ACC112 (cell line): ENCODE measurements at regions not wholly inside any gene's neighbourhood (a gene's known extent, or its start where the extent isn't known, plus 50 kb on each side); places are given as distances from the start of the nearest gene placed in this dataset.

Experiments used
- H2AFZ ChIP-seq: fragments of 200-600 bp; sonication (generic); one replicate; pipeline ENCODE4 v1.6.0; 2017; ENCODE audit warnings: antibody characterized with exemption, low read length; ENCODE audit not compliant: unreplicated experiment
- H3K27ac ChIP-seq: fragments of 200-600 bp; sonication (generic); 2 replicates; pipeline ENCODE4 v1.5.1; 2014; ENCODE audit warnings: low read depth, mild to moderate bottlenecking, antibody characterized with exemption, low read length, moderate library complexity
- H3K27me3 ChIP-seq: fragments of 200-600 bp; sonication (generic); 2 replicates; pipeline ENCODE4 v1.6.1; 2014; ENCODE audit warnings: mild to moderate bottlenecking, antibody characterized with exemption, low read length, moderate library complexity, mixed read lengths; ENCODE audit not compliant: insufficient read depth
- H3K36me3 ChIP-seq: fragments of 200-600 bp; sonication (generic); 2 replicates; pipeline ENCODE4 v1.6.1; 2016; ENCODE audit warnings: mild to moderate bottlenecking, antibody characterized with exemption, low read length, moderate library complexity, mixed read lengths; ENCODE audit not compliant: insufficient read depth
- H3K4me1 ChIP-seq: fragments of 200-600 bp; sonication (generic); one replicate; pipeline ENCODE4 v1.6.1; 2016; ENCODE audit warnings: low read length, mixed read lengths; ENCODE audit not compliant: insufficient read depth, unreplicated experiment, control insufficient read depth
- H3K4me3 ChIP-seq: fragments of 200-600 bp; sonication (generic); 2 replicates; pipeline ENCODE4 v1.5.1; 2014; ENCODE audit warnings: mild to moderate bottlenecking, low read depth, low read length
- H3K79me2 ChIP-seq: fragments of 200-600 bp; sonication (generic); one replicate; pipeline ENCODE4 v1.6.0; 2016; ENCODE audit warnings: low read length; ENCODE audit not compliant: control insufficient read depth, unreplicated experiment, insufficient read depth

GRCh38 chr9:131798246-131798645, 58.4 kb upstream of the RAPGEF1 start:
- Histone ChIP-seq H3K27me3 (peaks cover 87% of the 10 kb centered on the region), H3K4me3 (no peak overlapping the region), H2AFZ (no peak overlapping the region), H3K4me1 (no peaks in the 10 kb centered on the region), H3K79me2 (no peaks in the 10 kb centered on the region), H3K36me3 (no peaks in the 10 kb centered on the region), H3K27ac (no peak overlapping the region)

GRCh38 chr9:131794393-131794792, 54.5 kb upstream of the RAPGEF1 start:
- Histone ChIP-seq H3K27ac (no peak overlapping the region), H3K79me2 (no peaks in the 10 kb centered on the region)

GRCh38 chr9:131791542-131792254, 51.8 kb upstream of the RAPGEF1 start:
- Histone ChIP-seq H3K4me3 (no peak overlapping the region), H2AFZ (no peak overlapping the region), H3K36me3 (no peaks in the 10 kb centered on the region), H3K27me3 (peaks cover 89% of the 10 kb centered on the region), H3K79me2 (no peaks in the 10 kb centered on the region), H3K4me1 (no peaks in the 10 kb centered on the region), H3K27ac (no peak overlapping the region)

More at GRCh38 chr9:131794393-131794792, 54.5 kb upstream of the RAPGEF1 start:
- Histone ChIP-seq H3K4me3 (no peak overlapping the region), H3K27me3 (peaks cover 90% of the 10 kb centered on the region), H3K36me3 (no peaks in the 10 kb centered on the region), H3K4me1 (no peaks in the 10 kb centered on the region), H2AFZ (no peak overlapping the region)
